IMR-90 (cell line): ENCODE measurements at regions not wholly inside any gene's neighbourhood (a gene's known extent, or its start where the extent isn't known, plus 50 kb on each side); places are given as distances from the start of the nearest gene placed in this dataset.
"Not testable (repeated sequence)": the region's sequence is repeated elsewhere in the genome, so short reads cannot be mapped to it uniquely, and the experiment has no call there.

Experiments
- ATAC-seq: fragments of 200-7000 bp; cut with Tn5 transposase; 2 replicates; pipeline ENCODE4 v1.9.1; 2020; ENCODE audit warnings: low read depth, mild to moderate bottlenecking, moderate library complexity
- BruUV-seq: library from RNA; stranded (reverse); fragments of 400-500 nt; replicated peaks from 2 replicates; lab custom pipeline; 2021; lab: Mats Ljungman, UMichigan
- CTCF ChIA-PET: fragments of 300-600 bp; formaldehyde crosslinking; extraction: SDS; loops from one replicate; lab custom pipeline; 2021; ENCODE audit warnings: antibody characterized with exemption; lab: Yijun Ruan, JAX
- POLR2A ChIA-PET: fragments of 300-600 bp; sonication (Branson Sonifier 250); formaldehyde crosslinking; loops from one replicate; lab custom pipeline; 2022; ENCODE audit warnings: antibody characterized with exemption; ENCODE audit not compliant: unreplicated experiment; lab: Charles Lee
- DNase-seq: peaks from one replicate; pipeline ENCODE4 v3.0.0; 2013
- H2AFZ ChIP-seq: replicated peaks from 2 replicates; pipeline ENCODE3; 2013; ENCODE audit warnings: low read length, mild to moderate bottlenecking; ENCODE audit not compliant: poor library complexity
- H2AK5ac ChIP-seq: 2 replicates; pipeline ENCODE4 v1.6.1; 2013; ENCODE audit warnings: low read depth, low read length, inconsistent platforms
- H2AK9ac ChIP-seq: replicated peaks from 2 replicates; pipeline ENCODE3; 2013; ENCODE audit warnings: mild to moderate bottlenecking, low read depth, low read length, moderate library complexity; ENCODE audit not compliant: poor library complexity
- H2BK120ac ChIP-seq: 2 replicates; pipeline ENCODE4 v1.6.1; 2013; ENCODE audit warnings: low read depth, low read length, inconsistent platforms
- H2BK15ac ChIP-seq: 3 replicates; pipeline ENCODE4 v1.6.1; 2013; ENCODE audit warnings: low read depth, low read length, inconsistent platforms
- H2BK20ac ChIP-seq: 2 replicates; pipeline ENCODE4 v1.6.1; 2013; ENCODE audit warnings: low read depth, mild to moderate bottlenecking, inconsistent platforms, low read length, moderate library complexity
- H2BK5ac ChIP-seq: 2 replicates; pipeline ENCODE4 v1.6.1; 2013; ENCODE audit warnings: mild to moderate bottlenecking, low read depth, low read length, inconsistent platforms; ENCODE audit not compliant: poor library complexity, severe bottlenecking
- H3K14ac ChIP-seq: replicated peaks from 2 replicates; pipeline ENCODE4 v1.6.1; 2013; ENCODE audit warnings: low read depth, low read length, inconsistent platforms
- H3K18ac ChIP-seq: 2 replicates; pipeline ENCODE4 v1.6.1; 2013; ENCODE audit warnings: low read depth, low read length, control low read depth
- H3K23ac ChIP-seq: 2 replicates; pipeline ENCODE4 v1.6.1; 2013; ENCODE audit warnings: low read depth, low read length, inconsistent platforms
- H3K27ac ChIP-seq: 2 replicates; pipeline ENCODE4 v1.5.1; 2013; ENCODE audit warnings: mild to moderate bottlenecking, control low read depth, low read length; ENCODE audit not compliant: insufficient read depth
- H3K27me3 ChIP-seq: 2 replicates; pipeline ENCODE4 v1.6.1; 2013; ENCODE audit warnings: low read length; ENCODE audit not compliant: control insufficient read depth, insufficient read depth
- H3K36me3 ChIP-seq: 2 replicates; pipeline ENCODE4 v1.6.1; 2013; ENCODE audit warnings: low read length, mixed read lengths; ENCODE audit not compliant: control insufficient read depth, insufficient read depth
- H3K4ac ChIP-seq: 2 replicates; pipeline ENCODE4 v1.6.1; 2013; ENCODE audit warnings: low read depth, low read length, inconsistent platforms
- H3K4me1 ChIP-seq: 2 replicates; pipeline ENCODE4 v1.6.1; 2013; ENCODE audit warnings: low read length, mixed read lengths; ENCODE audit not compliant: control insufficient read depth, insufficient read depth
- H3K4me2 ChIP-seq: 2 replicates; pipeline ENCODE4 v1.6.1; 2013; ENCODE audit warnings: low read depth, mild to moderate bottlenecking, control low read depth, low read length, moderate library complexity
- H3K4me3 ChIP-seq: 2 replicates; pipeline ENCODE4 v1.5.1; 2013; ENCODE audit warnings: low read depth, mild to moderate bottlenecking, control low read depth, low read length, moderate library complexity; ENCODE audit not compliant: insufficient read depth
- H3K56ac ChIP-seq: 2 replicates; pipeline ENCODE4 v1.6.1; 2013; ENCODE audit warnings: low read length, inconsistent platforms; ENCODE audit not compliant: insufficient read depth; ENCODE audit errors: extremely low read depth
- H3K79me1 ChIP-seq, 2 experiments: 2 replicates each; pipeline ENCODE4 v1.6.1; 2013; ENCODE audit warnings: low read length in 2 of 2, inconsistent platforms in 1 of 2, low read depth in 1 of 2
- H3K9ac ChIP-seq: 2 replicates; pipeline ENCODE4 v1.6.1; 2013; ENCODE audit warnings: low read depth, low read length, control low read depth
- H3K9me1 ChIP-seq: 2 replicates; pipeline ENCODE4 v1.6.1; 2013; ENCODE audit warnings: low read length, inconsistent platforms; ENCODE audit not compliant: insufficient read depth
- H3K9me3 ChIP-seq: 2 replicates; pipeline ENCODE4 v1.6.1; 2013; ENCODE audit warnings: low read length; ENCODE audit not compliant: control insufficient read depth, insufficient read depth
- H4K20me1 ChIP-seq: 2 replicates; pipeline ENCODE4 v1.6.1; 2013; ENCODE audit warnings: low read length, inconsistent platforms; ENCODE audit not compliant: insufficient read depth
- H4K5ac ChIP-seq: 2 replicates; pipeline ENCODE4 v1.6.1; 2013; ENCODE audit warnings: mild to moderate bottlenecking, low read depth, low read length, control low read depth
- H4K8ac ChIP-seq, 2 experiments: 2 replicates each; pipeline ENCODE4 v1.6.1; 2013; ENCODE audit warnings: low read depth in 2 of 2, low read length in 2 of 2, control low read depth in 1 of 2, inconsistent platforms in 1 of 2
- H4K91ac ChIP-seq: 2 replicates; pipeline ENCODE4 v1.6.1; 2013; ENCODE audit warnings: low read depth, low read length, inconsistent platforms; ENCODE audit not compliant: insufficient read depth
- WGBS, 2 experiments: methylation state at CpG; one replicate each; pipeline versions ENCODE4 v1.1.5 to v1.1.7; 2013; ENCODE audit warnings: missing lambda C conversion rate in 2 of 2; ENCODE audit not compliant: insufficient read length in 1 of 2; ENCODE audit errors: extremely low coverage in 2 of 2; 5-methylcytosine and 5-hydroxymethylcytosine counted together
- dilution Hi-C: fragments of 300-500 bp; cut with HindIII; formaldehyde crosslinking; loops from one replicate; pipeline ENCODE4 v1.14.3; 2018; ENCODE audit warnings: low sequenced_read_pairs; ENCODE audit not compliant: unreplicated experiment
- in situ Hi-C: fragments of 300-500 bp; cut with MboI; formaldehyde crosslinking; loops from 3 replicates; pipeline ENCODE4 v1.14.3; 2019; ENCODE audit warnings: low sequenced_read_pairs, inconsistent platforms, mixed read lengths
- intact Hi-C: fragments of 100-400 bp; cut with micrococcal nuclease; formaldehyde crosslinking; loops from 2 replicates; pipeline ENCODE4 v1.10.0; 2022

- 90% methylated on average over 8 of the region's 16 CpGs; no CpG with 5 or more reads in 1 of the 2 experiments for WGBS, 2 experiments
- H2AFZ ChIP-seq, H3K79me1 ChIP-seq, H3K4me2 ChIP-seq, dilution Hi-C loops, H3K27me3 ChIP-seq, H4K20me1 ChIP-seq, H2BK20ac ChIP-seq, H2BK15ac ChIP-seq, intact Hi-C loops, CTCF ChIA-PET, H3K14ac ChIP-seq, H3K9me1 ChIP-seq, H2BK5ac ChIP-seq, H4K5ac ChIP-seq, H3K4ac ChIP-seq, H3K27ac ChIP-seq, DNase-seq, H4K91ac ChIP-seq, POLR2A ChIA-PET, H2AK9ac ChIP-seq, H3K9ac ChIP-seq, H3K56ac ChIP-seq, H3K4me1 ChIP-seq, H3K36me3 ChIP-seq, ATAC-seq, H3K18ac ChIP-seq, H4K8ac ChIP-seq, H3K4me3 ChIP-seq, H3K23ac ChIP-seq, H3K9me3 ChIP-seq, H2AK5ac ChIP-seq, H2BK120ac ChIP-seq, BruUV-seq: not testable (repeated sequence)
- in situ Hi-C loops: loop anchor here (25.0 kb wide), 5 partner anchors 135 to 835 kb away; partner anchors contain the start of gene ZNF337
Observed at GRCh38 chr20:25997367-25998038, 300.9 kb upstream of the ZNF337 start.
